Fibroblast of mammary gland (primary cell): ENCODE measurements at regions not wholly inside any gene's neighbourhood (a gene's known extent, or its start where the extent isn't known, plus 50 kb on each side); places are given as distances from the start of the nearest gene placed in this dataset.

ENCODE experiments used
- DNase-seq: peaks from one replicate; pipeline ENCODE4 v3.0.0-alpha.2; 2010; ENCODE audit warnings: low read depth
- H3K4me3 ChIP-seq: 2 replicates; pipeline ENCODE4 v1.5.1; 2011; ENCODE audit warnings: low read depth, mild to moderate bottlenecking, low read length, moderate library complexity; ENCODE audit not compliant: control insufficient read depth
- TF ChIP-seq, protein P1 (sequence below): conservative IDR thresholded peaks from 2 replicates; pipeline ENCODE4 v1.5.1; 2011; ENCODE audit warnings: low read depth, low read length, inconsistent platforms; ENCODE audit not compliant: control insufficient read depth, insufficient read depth

DNA sequence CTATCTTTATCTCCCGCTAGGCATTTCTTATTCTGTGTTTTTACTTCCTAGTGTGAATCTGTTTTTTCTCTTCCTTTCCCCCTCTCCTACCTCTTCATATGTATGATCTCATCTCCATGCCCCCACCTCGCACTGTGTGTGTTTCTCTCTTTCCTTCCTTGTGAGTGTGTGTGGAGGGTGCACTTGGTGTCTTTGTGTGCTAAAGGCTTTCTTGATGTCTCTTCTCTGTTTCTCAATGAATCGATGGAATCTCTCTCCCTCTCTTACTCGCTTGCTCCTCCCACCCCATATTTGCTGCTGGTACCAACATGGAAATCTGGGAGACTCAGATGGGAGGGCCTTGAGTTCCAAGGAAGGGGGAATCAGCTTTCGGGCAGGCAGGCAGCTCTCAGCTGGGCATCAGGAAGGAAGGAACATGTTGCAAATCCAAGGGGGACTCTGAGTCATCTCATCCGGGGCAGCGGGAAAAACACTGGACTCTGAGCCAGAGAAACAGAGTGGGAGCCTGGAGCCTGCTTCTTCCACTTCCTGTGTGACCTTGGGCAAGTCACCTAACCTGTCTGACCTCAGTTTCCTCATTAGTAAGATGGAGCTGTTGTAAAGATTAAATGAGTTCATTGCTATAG is 147.5 kb downstream of the PTPRU start:
- peak; percentile 81 for DNase-seq
- TF ChIP-seq, protein P1, sequence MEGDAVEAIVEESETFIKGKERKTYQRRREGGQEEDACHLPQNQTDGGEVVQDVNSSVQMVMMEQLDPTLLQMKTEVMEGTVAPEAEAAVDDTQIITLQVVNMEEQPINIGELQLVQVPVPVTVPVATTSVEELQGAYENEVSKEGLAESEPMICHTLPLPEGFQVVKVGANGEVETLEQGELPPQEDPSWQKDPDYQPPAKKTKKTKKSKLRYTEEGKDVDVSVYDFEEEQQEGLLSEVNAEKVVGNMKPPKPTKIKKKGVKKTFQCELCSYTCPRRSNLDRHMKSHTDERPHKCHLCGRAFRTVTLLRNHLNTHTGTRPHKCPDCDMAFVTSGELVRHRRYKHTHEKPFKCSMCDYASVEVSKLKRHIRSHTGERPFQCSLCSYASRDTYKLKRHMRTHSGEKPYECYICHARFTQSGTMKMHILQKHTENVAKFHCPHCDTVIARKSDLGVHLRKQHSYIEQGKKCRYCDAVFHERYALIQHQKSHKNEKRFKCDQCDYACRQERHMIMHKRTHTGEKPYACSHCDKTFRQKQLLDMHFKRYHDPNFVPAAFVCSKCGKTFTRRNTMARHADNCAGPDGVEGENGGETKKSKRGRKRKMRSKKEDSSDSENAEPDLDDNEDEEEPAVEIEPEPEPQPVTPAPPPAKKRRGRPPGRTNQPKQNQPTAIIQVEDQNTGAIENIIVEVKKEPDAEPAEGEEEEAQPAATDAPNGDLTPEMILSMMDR, result no peak
- no peak overlapping the region for H3K4me3 ChIP-seq

DNA sequence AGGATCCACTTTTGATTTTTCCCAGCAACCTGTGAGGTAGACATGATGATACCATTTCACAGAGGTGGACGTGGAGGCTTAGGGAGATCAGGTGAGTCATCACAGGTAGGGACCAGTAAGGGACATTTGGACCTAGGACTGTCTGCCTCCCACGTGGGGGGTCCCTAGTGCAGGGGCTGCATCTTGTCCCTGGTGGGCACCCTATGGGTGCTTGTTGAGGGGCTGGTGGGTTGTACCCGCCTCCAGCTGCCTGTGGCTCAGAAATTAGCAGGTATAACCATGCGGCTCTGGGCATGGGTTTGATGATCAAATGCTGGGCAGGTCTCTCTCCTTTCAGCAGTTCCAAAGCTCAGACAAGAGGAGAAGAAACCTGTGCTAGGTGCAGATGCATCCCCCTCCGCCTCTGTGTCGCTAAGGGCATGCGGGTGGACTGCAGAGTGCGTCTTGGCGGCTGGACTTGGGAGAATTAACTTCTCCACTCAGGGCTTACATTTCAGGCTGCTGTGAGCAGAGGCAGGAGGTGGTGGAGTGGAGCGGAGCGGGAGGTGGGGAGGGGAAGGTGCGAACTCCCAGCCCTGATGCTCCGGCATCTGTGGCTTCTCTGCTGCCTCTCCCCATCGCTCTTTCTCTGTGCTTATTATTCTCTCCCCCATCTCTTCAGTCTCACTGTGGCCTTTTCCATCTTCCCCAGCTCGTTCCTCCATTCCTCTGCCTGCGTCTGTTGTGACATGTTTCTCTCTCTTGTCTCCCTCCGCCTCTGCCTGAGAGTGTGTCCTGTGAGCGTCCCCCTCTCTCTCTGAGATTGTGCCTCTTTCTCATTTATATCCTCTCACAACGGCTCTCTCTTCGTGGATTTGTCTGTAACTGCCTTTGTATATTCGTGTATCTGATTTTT is 146.8 kb downstream of the PTPRU start:
- TF ChIP-seq, protein P1, result no peak
- DNase-seq, result no peak
- H3K4me3 ChIP-seq, result no peak overlapping the region

DNA sequence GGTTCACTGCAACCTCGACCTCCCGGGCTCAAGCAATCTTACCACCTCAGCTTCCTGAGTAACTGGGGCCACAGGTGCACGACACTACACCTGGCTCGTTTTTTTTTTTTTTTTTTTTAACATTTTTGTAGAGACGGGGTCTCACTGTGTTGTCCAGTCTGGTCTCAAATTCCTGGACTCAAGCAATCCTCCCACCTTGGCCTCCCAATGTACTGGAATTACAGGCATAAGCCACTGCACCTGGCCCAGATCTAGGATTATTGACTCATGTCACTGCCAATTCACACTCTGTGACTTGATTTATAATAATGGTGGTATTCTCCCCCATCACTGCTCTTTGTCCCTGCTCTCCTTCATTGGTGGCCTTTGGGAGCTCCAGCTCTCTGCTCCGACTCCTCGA is 145.1 kb downstream of the PTPRU start:
- H3K4me3 ChIP-seq, result no peak overlapping the region

DNA sequence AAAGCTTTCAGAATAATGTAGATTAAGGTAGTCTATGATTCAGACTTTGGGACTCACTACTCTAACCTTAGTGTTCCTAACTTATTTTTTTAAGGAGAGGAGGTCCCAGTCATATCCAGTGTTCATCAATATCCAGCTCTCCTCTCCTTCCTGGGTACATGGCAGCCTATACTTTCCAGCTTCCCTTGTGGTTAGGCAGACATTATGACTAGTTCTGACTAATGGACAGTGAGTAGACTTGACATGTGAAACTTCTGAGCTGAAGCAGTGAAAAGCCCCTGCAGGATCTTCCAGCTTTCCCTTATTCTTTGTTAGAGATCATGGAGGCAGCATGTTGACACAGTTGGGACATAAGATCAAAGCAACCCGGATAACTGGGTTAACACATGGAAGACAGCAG is 144.2 kb downstream of the PTPRU start:
- DNase-seq, result peak; percentile 85
- TF ChIP-seq, protein P1, result no peak
- H3K4me3 ChIP-seq, result no peak overlapping the region

More for the DNA sequence above, 145.1 kb downstream of the PTPRU start:
- TF ChIP-seq, protein P1, result no peak
- DNase-seq, result no peak

DNA sequence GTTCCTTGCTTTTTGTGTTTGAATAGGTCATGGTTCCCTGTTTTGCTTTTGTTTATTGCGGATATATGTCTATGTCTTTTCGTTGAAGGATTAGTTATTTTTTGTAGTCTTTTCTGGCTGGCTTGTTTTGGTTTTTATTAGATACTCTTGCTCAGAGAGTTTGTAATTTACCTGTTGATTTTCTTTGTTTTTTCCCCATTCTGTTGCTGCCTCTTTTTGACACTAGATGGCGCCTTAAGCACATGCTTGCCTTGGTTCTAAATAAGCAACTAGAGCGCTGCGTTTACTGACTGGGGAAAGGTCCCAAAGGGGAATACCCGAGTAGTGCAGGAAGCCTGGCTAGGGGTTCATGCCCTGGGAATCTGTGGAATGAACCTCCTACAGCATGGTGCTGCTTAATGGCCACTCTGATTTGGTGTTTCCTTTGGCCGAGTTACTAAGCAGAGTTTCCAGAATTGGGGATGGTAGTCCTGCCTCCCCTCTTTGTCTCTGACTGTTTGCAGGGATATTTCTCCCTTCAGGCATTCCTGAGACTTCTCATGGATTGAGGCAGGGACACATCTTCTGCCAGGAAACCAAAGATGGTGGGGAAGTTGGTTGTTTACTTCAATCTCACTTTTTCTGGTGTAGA is 143.2 kb downstream of the PTPRU start:
- TF ChIP-seq, protein P1, result peak; percentile 94
- peak; percentile 73 for DNase-seq
- no peak overlapping the region for H3K4me3 ChIP-seq
